HL-60/S4 (cell line): ENCODE measurements at regions not wholly inside any gene's neighbourhood (a gene's known extent, or its start where the extent isn't known, plus 50 kb on each side); places are given as distances from the start of the nearest gene placed in this dataset.

ENCODE experiments used
- in situ Hi-C: fragments of 300-500 bp; cut with MboI; formaldehyde crosslinking; loops from 2 replicates; pipeline ENCODE4 v1.14.3; 2022; ENCODE audit warnings: low sequenced_read_pairs

GRCh38 chr9:126218359-126219125 is 108.1 kb upstream of the MVB12B start:
- in situ Hi-C loops, result no loop called here

- in situ Hi-C loops, result no loop called here
Observed at GRCh38 chr9:126219166-126219565, 107.5 kb upstream of the MVB12B start.

DNA sequence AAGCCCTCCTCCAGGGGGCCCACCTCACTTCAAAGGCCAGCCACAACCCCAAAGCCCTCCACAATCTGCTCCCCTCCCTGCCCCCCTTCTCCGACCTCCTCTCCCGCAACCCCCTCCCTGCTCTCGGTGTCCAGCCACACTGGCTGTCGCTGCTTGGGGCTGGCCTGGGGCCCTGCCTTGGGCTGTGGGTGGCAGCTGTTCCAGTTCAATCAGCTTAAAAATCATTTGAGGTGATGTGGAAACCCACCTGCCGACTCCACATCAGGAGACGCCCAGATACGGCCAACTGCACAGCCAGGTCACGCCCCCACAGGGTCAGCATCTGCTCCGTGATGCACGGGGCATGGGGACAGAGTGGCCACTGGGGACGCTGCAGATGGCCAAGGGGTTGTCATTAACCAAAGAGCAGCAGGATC is 107.0 kb upstream of the MVB12B start:
- in situ Hi-C loops, result no loop called here

GRCh38 chr9:126221480-126221879 is 105.1 kb upstream of the MVB12B start:
- in situ Hi-C loops, result no loop called here

DNA sequence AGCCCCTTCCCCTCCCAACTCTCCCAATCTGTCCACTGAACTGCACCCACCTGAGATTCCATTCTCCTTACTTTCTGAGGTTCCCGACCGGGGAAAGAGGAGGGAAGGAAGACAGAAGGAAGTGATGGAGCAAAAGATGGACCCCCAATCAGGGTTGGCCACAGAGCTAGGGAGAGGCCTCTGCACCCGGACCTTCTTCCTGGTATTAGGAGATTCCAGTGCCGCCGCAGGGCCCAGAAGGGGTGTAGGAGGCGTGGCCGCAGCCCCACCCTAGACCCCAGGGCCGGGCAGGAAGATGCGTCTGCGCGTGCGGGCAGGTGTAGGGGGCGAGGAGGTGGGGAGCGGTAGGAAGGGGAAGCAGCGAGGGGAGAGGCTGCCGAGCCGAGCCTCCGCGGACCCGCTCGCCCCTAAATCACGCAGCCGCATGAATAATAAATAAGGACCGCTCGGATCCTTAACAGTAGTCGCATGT is 104.2 kb upstream of the MVB12B start:
- in situ Hi-C loops, result no loop called here

- in situ Hi-C loops, result no loop called here
Observed at GRCh38 chr9:126222835-126223431, 103.7 kb upstream of the MVB12B start.

GRCh38 chr9:126223798-126224531 is 102.7 kb upstream of the MVB12B start:
- in situ Hi-C loops, result no loop called here

DNA sequence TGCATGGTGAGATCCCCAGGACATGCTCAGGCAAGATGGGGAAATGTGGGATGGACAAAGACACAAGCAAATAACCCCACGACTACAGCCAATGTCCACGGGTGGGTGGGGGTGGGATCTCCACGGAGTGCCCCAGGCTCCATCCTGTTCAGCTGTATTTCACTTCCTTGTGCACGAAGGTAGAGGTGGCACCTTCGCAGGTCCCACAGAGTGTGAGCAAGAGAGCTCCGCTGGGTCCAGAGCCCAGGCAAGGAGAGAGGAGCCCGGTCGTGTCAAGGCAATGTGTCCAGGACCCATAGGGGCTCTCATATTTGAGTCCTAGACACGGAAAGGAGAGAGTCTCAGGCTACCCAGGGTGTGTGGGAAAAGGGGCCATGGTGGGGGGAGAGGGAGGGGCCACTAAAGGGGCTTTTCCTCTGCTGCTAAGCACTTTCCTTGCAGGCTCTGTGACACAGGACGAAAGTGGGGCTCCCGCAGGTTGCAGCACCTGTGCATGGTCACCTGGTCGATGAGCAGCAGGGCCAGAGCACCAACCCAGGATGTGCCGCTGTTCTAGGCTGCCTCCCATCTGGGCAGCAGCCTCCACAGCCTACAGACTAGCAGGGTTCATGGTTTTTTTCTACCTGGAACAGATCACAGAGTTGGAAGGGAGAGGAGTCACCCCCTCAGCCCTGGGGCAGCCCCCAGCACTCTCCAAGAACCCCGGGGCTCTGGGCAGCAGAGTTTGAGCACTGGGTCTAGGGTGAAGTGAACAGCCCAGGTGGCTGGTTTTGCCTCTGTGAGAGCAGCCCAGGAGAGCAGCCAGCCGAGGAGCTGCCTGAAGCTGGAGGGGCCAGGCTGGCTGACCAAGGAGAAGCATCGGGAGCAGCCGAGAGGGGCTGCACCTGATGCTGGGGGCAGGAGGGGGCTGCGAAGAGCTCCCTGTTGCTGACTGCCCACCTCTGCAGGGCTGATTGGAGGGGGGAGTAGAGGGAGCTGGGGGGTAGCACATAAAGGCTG is 100.7 kb upstream of the MVB12B start:
- in situ Hi-C loops, result loop anchor here (25.0 kb wide), 2 partner anchors 664 to 814 kb away; no protein-coding TSS in a partner anchor

- in situ Hi-C loops, result loop anchor here (25.0 kb wide), 2 partner anchors 665 to 815 kb away; no protein-coding TSS in a partner anchor
Observed at GRCh38 chr9:126226991-126227936, 99.4 kb upstream of the MVB12B start.

- in situ Hi-C loops, result loop anchor here (25.0 kb wide), 2 partner anchors 666 to 816 kb away; no protein-coding TSS in a partner anchor
Observed at GRCh38 chr9:126228111-126228780, 98.4 kb upstream of the MVB12B start.

- in situ Hi-C loops, result loop anchor here (25.0 kb wide), 2 partner anchors 667 to 817 kb away; no protein-coding TSS in a partner anchor
Observed at GRCh38 chr9:126228781-126229444, 97.7 kb upstream of the MVB12B start.

DNA sequence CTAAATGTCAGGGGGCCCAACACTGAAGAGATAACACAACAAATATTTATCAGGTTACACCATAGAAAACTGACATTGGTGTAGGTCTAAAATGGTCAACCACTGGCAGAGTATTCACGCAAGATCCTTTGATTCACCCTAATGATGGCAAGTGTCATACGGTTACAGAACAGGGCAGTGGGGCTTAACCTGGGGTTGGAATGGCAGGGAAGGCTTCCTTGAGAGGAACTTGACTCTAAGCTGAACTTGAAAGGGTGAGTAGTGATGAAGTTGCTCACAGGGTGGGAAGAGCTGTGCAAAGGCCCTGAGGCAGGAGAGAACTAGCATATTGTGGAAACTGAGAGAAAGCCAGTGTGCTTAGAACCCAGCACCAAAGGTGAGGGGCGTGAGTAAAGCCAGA is 97.1 kb upstream of the MVB12B start:
- in situ Hi-C loops, result loop anchor here (25.0 kb wide), 2 partner anchors 667 to 817 kb away; no protein-coding TSS in a partner anchor

DNA sequence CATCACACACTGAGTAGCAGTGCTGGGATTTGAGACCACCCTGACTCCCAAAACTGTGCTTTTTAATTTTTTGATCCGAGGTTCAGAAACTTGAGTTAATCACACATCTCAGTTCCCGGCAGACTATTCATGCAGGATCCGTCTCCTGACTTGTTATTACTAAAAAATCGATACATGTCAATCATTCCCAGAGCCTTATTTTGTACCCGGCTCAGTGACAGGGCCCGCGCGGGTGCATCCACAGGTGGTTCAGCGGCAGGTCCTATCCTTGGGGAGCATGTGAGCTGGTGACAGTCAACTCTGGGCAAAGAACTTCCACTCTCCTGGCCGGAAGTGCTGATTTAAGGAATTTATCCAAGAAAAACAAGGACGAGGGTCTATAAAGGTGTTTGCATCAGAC is 95.9 kb upstream of the MVB12B start:
- in situ Hi-C loops, result loop anchor here (25.0 kb wide), 2 partner anchors 668 to 818 kb away; no protein-coding TSS in a partner anchor

- in situ Hi-C loops, result loop anchor here (25.0 kb wide), 2 partner anchors 670 to 820 kb away; no protein-coding TSS in a partner anchor
Observed at GRCh38 chr9:126232461-126232860, 94.2 kb upstream of the MVB12B start.

DNA sequence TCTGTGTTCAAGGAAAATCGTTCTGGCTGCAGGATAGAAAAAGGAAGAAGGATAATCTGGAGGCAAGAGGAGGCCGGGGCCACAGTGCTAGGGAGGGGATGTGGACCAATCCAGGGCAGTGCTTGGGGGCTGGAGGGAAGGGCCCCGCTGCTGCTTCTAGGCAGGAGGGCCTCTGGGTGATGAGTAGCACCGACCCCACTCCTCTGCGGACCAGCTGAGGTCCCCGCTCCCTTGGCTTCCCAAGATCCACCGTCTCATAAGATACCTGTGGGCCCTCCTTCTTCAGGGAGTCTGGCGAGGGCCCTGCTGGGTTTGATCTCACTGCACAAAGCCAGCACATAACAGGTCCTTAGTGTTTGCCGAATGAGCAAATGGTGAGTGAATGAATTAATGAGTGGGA is 93.5 kb upstream of the MVB12B start:
- in situ Hi-C loops, result loop anchor here (25.0 kb wide), 2 partner anchors 671 to 821 kb away; no protein-coding TSS in a partner anchor

GRCh38 chr9:126233913-126234525 is 92.6 kb upstream of the MVB12B start:
- in situ Hi-C loops, result loop anchor here (25.0 kb wide), 2 partner anchors 672 to 822 kb away; no protein-coding TSS in a partner anchor
